ENCODE measurements at regions not wholly inside any gene's neighbourhood (a gene's known extent, or its start where the extent isn't known, plus 50 kb on each side); places are given as distances from the start of the nearest gene placed in this dataset.
A peak's percentile ranks its signal among the peaks of the same experiment; 100 is the strongest.
"Not testable (repeated sequence)": the region's sequence is repeated elsewhere in the genome, so short reads cannot be mapped to it uniquely, and the experiment has no call there.

- no peak for DNase-seq
Observed at GRCh38 chr5:63894690-63895089, 67.6 kb downstream of the HTR1A start.

DNA sequence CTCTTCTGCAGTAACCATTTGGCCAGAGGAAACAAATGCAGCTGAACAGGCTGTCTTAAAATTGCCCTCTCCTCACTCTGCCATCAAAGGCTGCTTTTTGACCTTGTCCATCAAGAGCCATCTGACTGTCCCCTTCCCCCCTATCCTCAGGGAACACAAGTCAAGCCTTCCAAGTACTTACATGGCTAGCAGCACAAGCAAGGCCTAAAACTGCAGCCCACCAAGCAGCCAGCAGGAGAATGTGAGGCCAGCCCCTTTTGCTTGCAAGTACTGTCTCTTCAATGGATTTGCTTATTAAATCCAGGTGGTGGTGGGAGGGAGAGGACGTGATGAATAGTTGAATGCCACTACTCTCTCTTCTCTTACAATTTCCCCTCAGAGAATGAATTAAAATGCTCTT lies 83.5 kb downstream of the HTR1A start:
- DNase-seq = no peak

GRCh38 chr5:63877961-63878360 lies 84.3 kb downstream of the HTR1A start:
- no peak for DNase-seq

GRCh38 chr5:63860379-63860778 lies 101.9 kb downstream of the HTR1A start:
- peak; percentile 20 to 21 for DNase-seq

DNA sequence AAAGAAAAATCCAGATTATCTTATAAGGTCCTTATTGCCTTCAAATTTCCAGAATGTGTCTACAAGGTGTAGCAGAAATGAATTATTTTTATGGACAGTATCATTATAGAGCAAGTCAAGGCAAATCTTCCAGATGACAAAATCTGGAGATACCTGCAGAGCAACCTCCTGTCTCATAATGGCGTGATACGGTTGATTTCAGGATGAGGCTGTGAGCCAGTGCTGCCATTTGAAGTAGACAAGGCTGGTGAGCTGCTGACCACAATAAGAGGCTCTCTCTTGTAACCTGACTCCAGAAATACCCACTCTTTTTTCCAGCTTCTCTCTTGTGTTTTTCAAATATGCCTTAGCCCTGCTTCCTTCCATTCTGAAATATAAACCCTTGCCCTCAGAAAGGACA lies 108.2 kb downstream of the HTR1A start:
- no peak for DNase-seq

DNA sequence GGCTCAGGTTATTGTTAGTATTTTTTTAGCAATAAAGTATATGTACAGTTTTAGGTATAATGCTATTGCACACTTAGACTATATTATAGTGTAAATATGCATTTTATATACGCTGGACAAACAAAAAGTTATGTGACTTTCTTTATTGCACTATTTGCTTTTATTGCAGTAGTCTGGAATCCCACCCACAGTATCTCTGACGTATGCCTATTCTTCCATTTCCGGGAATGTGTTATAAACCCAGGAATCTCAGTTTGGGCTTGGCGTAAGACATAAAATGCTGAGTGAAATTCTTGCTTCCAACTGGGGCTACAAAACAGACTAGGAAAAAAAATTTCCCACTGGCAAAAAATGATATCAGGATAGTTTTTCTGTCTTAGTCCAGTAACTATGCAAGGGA lies 119.1 kb downstream of the HTR1A start:
- DNase-seq = no peak

- no peak for DNase-seq
Observed at GRCh38 chr5:63837437-63837836, 124.8 kb downstream of the HTR1A start.

- no peak for DNase-seq
Observed at GRCh38 chr5:63831381-63831780, 130.9 kb downstream of the HTR1A start.

DNA sequence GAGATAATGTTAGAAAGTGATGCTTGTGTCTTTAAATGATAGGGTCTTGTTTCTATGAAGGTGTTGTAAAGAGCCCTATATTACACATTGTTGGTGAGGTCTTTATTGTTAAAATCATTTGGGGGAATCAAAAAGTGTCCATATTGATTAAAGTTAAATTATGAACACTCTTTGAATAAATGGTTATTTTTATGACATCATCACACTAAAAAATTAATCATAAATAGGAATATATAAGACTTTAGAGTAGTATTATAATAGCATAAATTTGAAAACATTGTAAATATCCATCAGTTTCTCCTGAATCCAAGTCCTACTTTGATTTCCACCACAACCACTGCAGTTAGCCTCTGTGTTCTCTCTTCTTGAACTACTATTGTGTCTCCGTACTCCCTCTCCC lies 136.3 kb downstream of the HTR1A start:
- DNase-seq = no peak

DNA sequence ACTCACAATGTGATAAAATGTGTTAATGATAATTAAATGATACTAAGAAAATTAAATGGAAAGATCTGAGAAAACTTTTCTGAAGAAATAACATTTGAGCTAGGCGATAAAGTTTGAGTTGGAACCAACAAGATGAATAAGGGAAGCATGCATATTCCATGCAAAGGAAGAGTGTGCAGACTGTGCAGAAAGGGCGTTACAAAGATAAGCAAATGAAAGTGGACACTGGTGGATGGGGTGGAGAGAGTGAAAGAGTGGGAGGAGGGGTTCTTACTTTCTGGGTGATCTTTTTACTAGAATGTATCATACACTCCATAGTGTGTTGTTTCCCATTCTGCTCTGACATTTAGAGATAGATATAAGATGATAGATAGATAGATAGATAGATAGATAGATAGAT lies 138.7 kb downstream of the HTR1A start:
- no peak for DNase-seq

DNA sequence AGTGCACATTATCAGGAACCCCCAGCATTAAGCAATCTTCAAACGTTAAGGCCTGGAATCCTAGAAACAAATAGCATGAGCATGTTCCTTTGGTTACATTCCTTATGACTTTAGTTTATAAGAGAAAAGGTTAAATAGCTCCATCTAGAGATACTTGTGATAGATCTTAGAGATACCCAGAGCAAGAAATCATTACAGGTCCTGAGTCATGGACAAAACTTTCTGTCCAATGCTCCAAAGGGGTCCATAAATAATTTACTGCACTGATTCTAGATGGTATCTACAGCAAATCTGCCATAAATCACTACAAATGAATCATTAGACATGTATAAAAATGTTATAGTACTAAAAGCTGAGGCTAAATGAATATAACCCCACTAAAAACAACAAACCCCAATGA lies 139.6 kb downstream of the HTR1A start:
- DNase-seq = peak in 1 of 2 experiments; percentile 39

GRCh38 chr5:63820577-63820976 lies 141.7 kb downstream of the HTR1A start:
- DNase-seq = no peak

GRCh38 chr5:63812693-63813092 lies 149.6 kb downstream of the HTR1A start:
- no peak for DNase-seq

DNA sequence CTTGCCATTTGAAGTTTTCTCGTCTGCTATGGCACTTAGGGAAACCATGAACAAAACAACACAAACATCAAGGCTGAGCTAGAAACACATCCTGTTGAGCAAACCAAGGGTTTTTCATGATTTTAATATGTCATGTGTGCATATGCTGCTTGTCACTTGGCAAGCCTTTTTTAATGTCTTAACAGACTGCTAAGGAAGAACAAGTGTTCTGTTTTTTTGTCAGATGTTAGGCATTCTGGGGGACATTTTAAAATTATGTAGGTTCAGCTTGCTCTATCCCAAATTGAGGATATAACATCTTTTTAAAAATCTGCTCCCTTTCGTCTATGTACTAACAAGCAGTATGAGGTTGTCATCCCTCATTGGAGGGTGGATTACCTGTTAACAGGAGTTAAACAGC lies 150.3 kb downstream of the HTR1A start:
- DNase-seq = no peak

GRCh38 chr5:63811286-63811685 lies 151.0 kb downstream of the HTR1A start:
- DNase-seq = no peak

- no peak for DNase-seq
Observed at GRCh38 chr5:63805151-63805550, 157.1 kb downstream of the HTR1A start.

DNA sequence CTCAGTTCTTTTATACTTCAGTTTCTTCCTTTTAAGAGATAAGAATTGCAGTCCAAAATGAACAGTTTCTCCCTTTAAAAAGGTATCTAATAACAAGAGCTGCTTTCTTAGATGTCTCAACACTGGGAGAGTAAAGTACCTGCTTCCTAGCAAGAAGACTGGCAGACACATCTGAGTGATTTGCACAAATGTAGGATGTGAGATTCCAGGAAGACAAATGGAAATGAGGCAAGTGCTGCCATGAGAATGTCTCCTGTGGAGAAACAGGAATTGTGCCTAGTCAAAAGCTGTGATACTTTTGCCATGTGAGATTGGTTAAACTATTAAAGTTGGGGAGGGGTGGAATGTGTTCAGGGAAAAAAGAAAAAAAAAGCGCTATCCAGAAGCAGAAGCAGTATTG lies 159.1 kb downstream of the HTR1A start:
- no peak for DNase-seq

GRCh38 chr5:63794979-63795378 lies 167.3 kb downstream of the HTR1A start:
- no peak for DNase-seq

DNA sequence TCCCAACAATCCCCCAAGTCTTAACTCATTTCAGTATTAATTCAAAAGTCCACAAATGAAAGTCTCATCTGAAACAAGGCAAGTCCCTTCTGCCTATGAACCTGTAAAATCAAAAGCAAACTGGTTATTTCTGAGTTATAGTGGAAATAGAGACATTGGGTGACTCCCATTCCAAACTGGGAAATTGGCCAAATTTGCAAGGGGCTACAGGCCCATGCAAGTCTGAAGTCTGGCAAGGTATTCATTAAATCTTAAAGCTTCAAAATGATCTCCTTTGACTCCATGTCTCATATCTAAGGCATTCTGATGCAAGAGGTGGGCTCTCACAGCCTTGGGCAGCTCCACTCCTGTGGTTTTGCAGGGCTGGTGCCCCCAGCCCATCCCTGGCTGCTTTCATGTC lies 167.9 kb downstream of the HTR1A start:
- DNase-seq = no peak

- DNase-seq = no peak
Observed at GRCh38 chr5:63774939-63775338, 187.3 kb downstream of the HTR1A start.

- DNase-seq = no peak
Observed at GRCh38 chr5:63768221-63768620, 194.0 kb downstream of the HTR1A start.

GRCh38 chr5:63760965-63761364 lies 201.3 kb downstream of the HTR1A start:
- DNase-seq = no peak

DNA sequence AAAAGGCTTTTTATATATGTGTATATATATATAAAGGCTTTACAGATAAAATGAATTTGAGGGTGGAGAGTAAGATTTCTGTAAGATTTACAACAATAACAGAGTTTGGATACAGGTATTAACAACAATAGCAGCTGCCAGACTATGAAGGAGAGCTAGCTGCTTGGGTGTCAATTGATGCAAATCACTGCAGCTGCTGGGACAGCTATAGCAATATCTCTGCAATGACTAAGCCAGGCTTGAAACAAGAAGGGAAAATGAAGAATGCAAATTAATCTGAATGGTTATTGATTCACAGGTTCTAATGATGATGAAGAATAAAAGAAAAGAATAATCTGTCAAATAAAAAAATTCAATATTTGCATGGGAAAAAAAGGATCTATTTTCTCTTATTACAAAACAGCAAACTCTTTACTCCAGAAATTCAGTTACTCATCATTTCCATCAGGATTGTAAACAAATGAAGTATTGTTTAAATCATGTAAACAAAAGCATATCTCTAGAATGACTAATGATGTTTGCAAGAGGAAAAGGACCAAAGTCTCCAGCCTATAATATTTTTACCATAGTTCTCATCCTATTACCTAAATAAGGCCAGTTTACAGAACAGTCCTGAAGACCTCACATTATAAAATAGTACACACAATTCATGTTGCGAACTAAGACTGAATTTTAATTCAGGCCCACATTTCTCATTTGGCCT lies 219.0 kb downstream of the HTR1A start:
- no peak for DNase-seq

DNA sequence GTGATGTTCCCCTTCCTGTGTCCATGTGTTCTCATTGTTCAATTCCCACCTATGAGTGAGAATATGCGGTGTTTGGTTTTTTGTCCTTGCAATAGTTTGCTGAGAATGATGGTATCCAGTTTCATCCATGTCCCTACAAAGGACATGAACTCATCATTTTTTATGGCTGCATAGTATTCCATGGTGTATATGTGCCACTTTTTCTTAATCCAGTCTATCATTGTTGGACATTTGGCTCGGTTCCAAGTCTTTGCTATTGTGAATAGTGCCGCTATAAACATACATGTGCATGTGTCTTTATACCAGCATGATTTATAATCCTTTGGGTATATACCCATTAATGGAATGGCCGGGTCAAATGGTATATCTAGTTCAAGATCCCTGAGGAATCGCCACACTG lies 229.4 kb downstream of the HTR1A start:
- not testable (repeated sequence) for DNase-seq

GRCh38 chr5:63727583-63727982 lies 234.7 kb downstream of the HTR1A start:
- DNase-seq = peak in 1 of 2 experiments; percentile 15

DNA sequence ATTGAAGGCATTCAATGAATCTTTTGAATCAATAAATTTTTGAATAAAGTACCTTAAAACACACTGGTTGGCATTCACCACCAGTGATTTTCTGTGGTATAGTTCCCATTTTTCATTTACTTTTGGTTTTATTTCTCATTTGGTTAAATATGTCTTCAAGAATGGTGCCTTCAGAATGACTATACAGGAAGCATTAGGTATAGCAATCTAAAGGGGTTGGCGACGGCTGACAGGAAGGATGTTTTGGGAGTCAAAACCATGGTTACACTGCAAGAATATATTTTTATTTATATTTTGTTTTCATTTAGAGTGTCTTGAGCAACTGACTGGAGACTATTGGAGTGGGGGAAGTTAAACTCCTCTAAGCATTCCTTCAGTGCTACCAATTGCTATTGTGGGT lies 235.7 kb downstream of the HTR1A start:
- DNase-seq = no peak
